NCI-H1105 (cell line): ENCODE measurements at regions not wholly inside any gene's neighbourhood (a gene's known extent, or its start where the extent isn't known, plus 50 kb on each side); places are given as distances from the start of the nearest gene placed in this dataset.
"Not testable (repeated sequence)": the region's sequence is repeated elsewhere in the genome, so short reads cannot be mapped to it uniquely, and the experiment has no call there.

ENCODE experiments used
- DNase-seq: peaks from one replicate; lab custom pipeline; 2025; lab: John Stamatoyannopoulos, UW

- not testable (repeated sequence) for DNase-seq
Observed at GRCh38 chrX:95771198-95771597, 913.4 kb upstream of the DIAPH2 start.

GRCh38 chrX:95791876-95792275 lies 892.8 kb upstream of the DIAPH2 start:
- DNase-seq, result no peak

- DNase-seq, result no peak
Observed at GRCh38 chrX:95797344-95797743, 887.3 kb upstream of the DIAPH2 start.

GRCh38 chrX:95823796-95824195 lies 860.8 kb upstream of the DIAPH2 start:
- DNase-seq, result no peak

GRCh38 chrX:95835223-95835622 lies 849.4 kb upstream of the DIAPH2 start:
- DNase-seq, result no peak

GRCh38 chrX:95836517-95836916 lies 848.1 kb upstream of the DIAPH2 start:
- DNase-seq, result no peak

GRCh38 chrX:95841863-95842262 lies 842.8 kb upstream of the DIAPH2 start:
- DNase-seq, result no peak

- DNase-seq, result no peak
Observed at GRCh38 chrX:95860127-95860526, 824.5 kb upstream of the DIAPH2 start.

- DNase-seq, result no peak
Observed at GRCh38 chrX:95875661-95876060, 809.0 kb upstream of the DIAPH2 start.

GRCh38 chrX:95878874-95879273 lies 805.8 kb upstream of the DIAPH2 start:
- DNase-seq, result no peak

- DNase-seq, result no peak
Observed at GRCh38 chrX:95884186-95884585, 800.5 kb upstream of the DIAPH2 start.

- no peak for DNase-seq
Observed at GRCh38 chrX:95885074-95885473, 799.6 kb upstream of the DIAPH2 start.

GRCh38 chrX:95889279-95889678 lies 795.4 kb upstream of the DIAPH2 start:
- no peak for DNase-seq

GRCh38 chrX:95893636-95894035 lies 791.0 kb upstream of the DIAPH2 start:
- no peak for DNase-seq

GRCh38 chrX:95903490-95903889 lies 781.2 kb upstream of the DIAPH2 start:
- DNase-seq, result no peak

- no peak for DNase-seq
Observed at GRCh38 chrX:95903975-95904374, 780.7 kb upstream of the DIAPH2 start.

GRCh38 chrX:95907081-95907480 lies 777.6 kb upstream of the DIAPH2 start:
- DNase-seq, result no peak

GRCh38 chrX:95911062-95911461 lies 773.6 kb upstream of the DIAPH2 start:
- no peak for DNase-seq

- no peak for DNase-seq
Observed at GRCh38 chrX:95919605-95920004, 765.0 kb upstream of the DIAPH2 start.

GRCh38 chrX:95945528-95945927 lies 739.1 kb upstream of the DIAPH2 start:
- DNase-seq, result no peak

- no peak for DNase-seq
Observed at GRCh38 chrX:95949588-95949987, 735.1 kb upstream of the DIAPH2 start.

GRCh38 chrX:95950679-95951078 lies 734.0 kb upstream of the DIAPH2 start:
- DNase-seq, result no peak

- DNase-seq, result no peak
Observed at GRCh38 chrX:95953564-95953963, 731.1 kb upstream of the DIAPH2 start.

- no peak for DNase-seq
Observed at GRCh38 chrX:95956745-95957144, 727.9 kb upstream of the DIAPH2 start.
